Esophagus muscularis mucosa (tissue), 4 donors: ENCODE measurements at regions not wholly inside any gene's neighbourhood (a gene's known extent, or its start where the extent isn't known, plus 50 kb on each side); places are given as distances from the start of the nearest gene placed in this dataset.

Experiments
- CTCF ChIP-seq, 3 experiments: fragments of 200-600 bp in 2 of 3; fragments of 450-650 bp in 1 of 3; sonication (generic) in 2 of 3; IDR thresholded peaks; one replicate each; pipeline ENCODE4 v1.5.1; 2017 to 2019; ENCODE audit warnings: antibody characterized with exemption in 3 of 3, mild to moderate bottlenecking in 2 of 3, moderate library complexity in 1 of 3
- EP300 ChIP-seq: sonication (generic); formaldehyde crosslinking; IDR thresholded peaks from one replicate; pipeline ENCODE4 v1.6.1; 2017; ENCODE audit warnings: antibody characterized with exemption
- POLR2A ChIP-seq: fragments of 450-650 bp; IDR thresholded peaks from one replicate; pipeline ENCODE4 v1.6.1; 2017; ENCODE audit warnings: antibody characterized with exemption, moderate library complexity, mild to moderate bottlenecking, low read depth
- POLR2AphosphoS5 ChIP-seq, 2 donors: sonication (generic); formaldehyde crosslinking; IDR thresholded peaks; one replicate each; pipeline ENCODE4 v1.6.1; 2017; ENCODE audit warnings: antibody characterized with exemption in 2 of 2

DNA sequence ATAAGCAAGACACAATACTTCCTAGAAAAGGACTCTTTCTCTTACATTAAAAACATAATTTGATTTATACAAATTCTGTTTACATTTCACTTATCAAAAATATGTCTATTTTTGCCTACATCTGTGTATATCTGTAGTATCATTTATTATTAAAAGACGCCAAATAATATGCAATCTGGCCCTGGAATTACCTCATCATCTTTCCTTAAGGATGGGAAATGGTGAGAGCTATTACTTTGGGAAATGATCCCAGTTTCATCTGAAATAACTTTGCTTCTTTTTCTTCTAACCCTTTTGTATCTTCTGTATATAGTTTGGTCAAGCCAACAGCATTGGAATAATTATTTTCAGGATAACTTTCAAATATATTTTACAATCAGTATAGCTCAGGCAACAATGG, 85.0 kb downstream of the FAS start:
- no peak for TF ChIP-seq CTCF (IDR thresholded peaks at IDR 0.05)
- no peak for TF ChIP-seq POLR2AphosphoS5 (IDR thresholded peaks at IDR 0.05)
- TF ChIP-seq POLR2A, result no peak
- no peak for TF ChIP-seq EP300
